Keratinocyte (primary cell): ENCODE measurements at regions not wholly inside any gene's neighbourhood (a gene's known extent, or its start where the extent isn't known, plus 50 kb on each side); places are given as distances from the start of the nearest gene placed in this dataset.

Experiments used
- EZH2 ChIP-seq: IDR thresholded peaks from one replicate; pipeline ENCODE4 v1.6.1; 2012; ENCODE audit warnings: inconsistent platforms, mild to moderate bottlenecking, low read length, moderate library complexity
- TF ChIP-seq, protein P1 (sequence below), 3 experiments: IDR thresholded peaks in 1 of 3; conservative IDR thresholded peaks in 1 of 3; optimal IDR thresholded peaks in 1 of 3; 2 replicates in 2 of 3; 3 replicates in 1 of 3; pipeline versions ENCODE3 to v1.5.1; 2011; ENCODE audit warnings: low read length in 3 of 3, mild to moderate bottlenecking in 3 of 3, moderate library complexity in 2 of 3, control low read depth in 1 of 3, inconsistent platforms in 1 of 3; ENCODE audit not compliant: insufficient read depth in 2 of 3; ENCODE audit errors: extremely low read depth in 1 of 3

DNA sequence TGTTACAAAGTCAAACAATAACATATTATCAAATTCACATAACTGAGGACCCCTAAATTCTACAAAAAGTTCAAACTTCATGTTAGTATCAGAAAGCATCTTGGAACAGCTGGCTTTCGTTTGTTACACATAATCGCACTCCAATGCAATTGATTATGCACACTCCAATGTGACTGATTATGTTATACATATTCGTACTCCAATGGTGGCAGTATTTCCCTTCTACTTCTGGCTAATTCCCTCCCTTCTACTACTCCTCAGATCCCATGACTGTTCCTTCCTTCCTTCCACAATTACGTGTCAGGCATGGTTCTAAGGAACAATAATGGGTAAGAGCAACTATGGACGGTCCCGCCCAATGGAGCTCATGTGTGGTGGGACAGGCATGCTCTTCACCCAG is 137.1 kb upstream of the CCDC150 start:
- TF ChIP-seq, protein P1, sequence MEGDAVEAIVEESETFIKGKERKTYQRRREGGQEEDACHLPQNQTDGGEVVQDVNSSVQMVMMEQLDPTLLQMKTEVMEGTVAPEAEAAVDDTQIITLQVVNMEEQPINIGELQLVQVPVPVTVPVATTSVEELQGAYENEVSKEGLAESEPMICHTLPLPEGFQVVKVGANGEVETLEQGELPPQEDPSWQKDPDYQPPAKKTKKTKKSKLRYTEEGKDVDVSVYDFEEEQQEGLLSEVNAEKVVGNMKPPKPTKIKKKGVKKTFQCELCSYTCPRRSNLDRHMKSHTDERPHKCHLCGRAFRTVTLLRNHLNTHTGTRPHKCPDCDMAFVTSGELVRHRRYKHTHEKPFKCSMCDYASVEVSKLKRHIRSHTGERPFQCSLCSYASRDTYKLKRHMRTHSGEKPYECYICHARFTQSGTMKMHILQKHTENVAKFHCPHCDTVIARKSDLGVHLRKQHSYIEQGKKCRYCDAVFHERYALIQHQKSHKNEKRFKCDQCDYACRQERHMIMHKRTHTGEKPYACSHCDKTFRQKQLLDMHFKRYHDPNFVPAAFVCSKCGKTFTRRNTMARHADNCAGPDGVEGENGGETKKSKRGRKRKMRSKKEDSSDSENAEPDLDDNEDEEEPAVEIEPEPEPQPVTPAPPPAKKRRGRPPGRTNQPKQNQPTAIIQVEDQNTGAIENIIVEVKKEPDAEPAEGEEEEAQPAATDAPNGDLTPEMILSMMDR (optimal IDR thresholded peaks at IDR 0.05 in 1 of 3, IDR thresholded peaks at IDR 0.05 in 1 of 3, conservative IDR thresholded peaks at IDR 0.05 in 1 of 3; ENCODE audit: extremely low read depth in 1 of 3, insufficient read depth in 2 of 3, low read length in 3 of 3), result no peak
- TF ChIP-seq EZH2, result no peak
